Activated CD4-positive, alpha-beta T cell treated with anti-CD3 and anti-CD28 coated beads, Interleukin-2, amount 10 ng/mL, durations not matched to agents 24 days and 14 days (primary cell): ENCODE measurements at regions not wholly inside any gene's neighbourhood (a gene's known extent, or its start where the extent isn't known, plus 50 kb on each side); places are given as distances from the start of the nearest gene placed in this dataset.
"Not testable (repeated sequence)": the region's sequence is repeated elsewhere in the genome, so short reads cannot be mapped to it uniquely, and the experiment has no call there.

ENCODE experiments used
- DNase-seq: peaks from one replicate; pipeline ENCODE4 v3.0.0; 2022
- H3K27ac Mint-ChIP-seq: one replicate; pipeline ENCODE4 v1.8.0; 2022; ENCODE audit warnings: mild to moderate bottlenecking, mixed read lengths
- H3K27me3 Mint-ChIP-seq: one replicate; pipeline ENCODE4 v1.8.0; 2022; ENCODE audit warnings: mixed read lengths
- H3K36me3 Mint-ChIP-seq: one replicate; pipeline ENCODE4 v1.8.0; 2022; ENCODE audit warnings: low read depth, mild to moderate bottlenecking, mixed read lengths
- H3K4me1 Mint-ChIP-seq: one replicate; pipeline ENCODE4 v1.8.0; 2021; ENCODE audit warnings: mixed read lengths
- H3K4me3 Mint-ChIP-seq: one replicate; pipeline ENCODE4 v1.8.0; 2022; ENCODE audit warnings: mild to moderate bottlenecking, moderate library complexity, mixed read lengths
- H3K9me3 Mint-ChIP-seq: one replicate; pipeline ENCODE4 v1.8.0; 2021; ENCODE audit warnings: mixed read lengths
- intact Hi-C: fragments of 100-400 bp; cut with micrococcal nuclease; formaldehyde crosslinking; loops from one replicate; pipeline ENCODE4 v1.15.1; 2023

DNA sequence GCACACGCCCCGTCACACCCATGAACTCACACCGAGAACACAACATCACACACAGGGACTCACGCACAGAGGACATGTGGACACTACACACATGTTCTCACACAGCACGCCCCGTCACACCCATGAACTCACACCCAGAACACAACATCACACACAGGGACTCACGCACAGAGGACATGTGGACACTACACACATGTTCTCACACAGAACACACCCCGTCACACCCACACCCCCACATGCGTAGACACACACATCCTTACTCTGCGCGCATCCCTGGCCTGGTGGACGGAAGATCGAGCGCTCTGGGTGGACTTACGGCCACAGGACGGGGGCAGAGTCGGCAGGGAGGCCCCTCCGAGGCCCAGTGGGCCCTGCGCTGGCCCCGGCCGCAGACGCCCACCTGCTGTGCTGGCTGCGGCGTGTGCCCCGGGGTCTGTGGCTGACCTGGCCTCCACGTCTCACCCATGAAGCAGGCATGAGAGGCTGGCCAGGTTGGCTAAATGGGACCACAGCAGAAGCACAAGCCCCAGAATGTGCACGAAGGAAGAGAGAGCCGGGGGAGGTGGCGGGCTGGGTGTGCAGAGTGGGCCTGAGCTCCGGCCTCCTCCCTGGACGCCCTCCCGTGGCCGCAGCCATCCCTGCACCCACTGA is 125.5 kb downstream of the METRNL start:
- H3K36me3 Mint-ChIP-seq, H3K4me3 Mint-ChIP-seq, H3K27me3 Mint-ChIP-seq, H3K27ac Mint-ChIP-seq, intact Hi-C loops, H3K9me3 Mint-ChIP-seq, DNase-seq: not testable (repeated sequence)
- peaks cover 31% of the 10 kb centered on the region for H3K4me1 Mint-ChIP-seq

GRCh38 chr17:83205387-83206035 is 126.1 kb downstream of the METRNL start:
- H3K36me3 Mint-ChIP-seq, intact Hi-C loops, H3K9me3 Mint-ChIP-seq, H3K27me3 Mint-ChIP-seq, H3K4me3 Mint-ChIP-seq: not testable (repeated sequence)
- DNase-seq = peak; percentile 94
- H3K27ac Mint-ChIP-seq = peak overlapping the region; percentile 65
- peaks cover 25% of the 10 kb centered on the region for H3K4me1 Mint-ChIP-seq

GRCh38 chr17:83206036-83206394 is 126.6 kb downstream of the METRNL start:
- DNase-seq = peak; percentile 53
- H3K27ac Mint-ChIP-seq = peak overlapping the region; percentile 65
- H3K4me1 Mint-ChIP-seq = peaks cover 20% of the 10 kb centered on the region
- intact Hi-C loops, H3K36me3 Mint-ChIP-seq, H3K4me3 Mint-ChIP-seq, H3K27me3 Mint-ChIP-seq, H3K9me3 Mint-ChIP-seq: not testable (repeated sequence)

DNA sequence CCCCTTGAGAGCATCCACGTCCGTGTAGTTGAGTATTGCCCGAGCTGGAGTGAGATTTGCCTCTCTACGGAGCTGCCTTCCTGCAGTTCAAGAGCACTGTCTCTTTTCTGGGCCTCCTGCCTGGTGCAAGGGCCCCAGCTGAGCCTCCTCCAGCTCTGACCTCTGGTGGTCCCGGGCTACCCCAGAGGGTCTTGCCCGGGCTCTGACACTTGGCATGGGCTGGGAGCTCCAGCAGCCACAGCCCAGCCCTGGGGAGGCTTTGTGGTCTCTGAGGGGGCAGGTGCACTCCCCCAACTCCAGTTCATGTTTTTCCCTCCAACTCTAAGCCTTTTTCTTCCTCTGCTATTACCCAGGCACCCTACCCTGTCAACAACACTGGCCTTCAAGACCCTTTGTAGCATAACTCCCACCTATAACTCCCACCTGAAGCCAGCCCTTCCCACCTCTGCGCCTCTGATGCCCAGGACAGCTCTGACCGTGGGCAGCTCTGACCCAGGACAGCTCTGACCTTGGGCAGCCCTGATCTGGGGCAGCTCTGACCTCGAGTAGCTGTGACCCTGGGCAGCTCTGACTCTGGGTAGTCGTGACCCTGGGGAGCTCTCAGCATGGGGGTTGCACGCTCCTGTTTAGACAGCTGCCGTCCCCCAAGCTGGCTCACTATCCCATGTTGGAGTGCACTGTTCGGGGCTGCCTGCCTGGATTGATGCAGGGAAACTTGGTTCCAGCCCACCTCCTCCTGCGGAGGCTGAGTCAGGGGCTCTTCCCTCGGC is 127.6 kb downstream of the METRNL start:
- H3K4me3 Mint-ChIP-seq, H3K27me3 Mint-ChIP-seq, intact Hi-C loops, H3K27ac Mint-ChIP-seq, H3K36me3 Mint-ChIP-seq, H3K9me3 Mint-ChIP-seq: not testable (repeated sequence)
- DNase-seq = peak; percentile 55
- H3K4me1 Mint-ChIP-seq = peaks cover 13% of the 10 kb centered on the region

GRCh38 chr17:83247001-83247400 is 167.6 kb downstream of the METRNL start:
- H3K27ac Mint-ChIP-seq, H3K9me3 Mint-ChIP-seq, H3K36me3 Mint-ChIP-seq, H3K4me1 Mint-ChIP-seq, H3K4me3 Mint-ChIP-seq, H3K27me3 Mint-ChIP-seq, intact Hi-C loops: not testable (repeated sequence)
- peak; percentile 60 for DNase-seq
